ENCODE measurements at regions not wholly inside any gene's neighbourhood (a gene's known extent, or its start where the extent isn't known, plus 50 kb on each side); places are given as distances from the start of the nearest gene placed in this dataset.

GRCh38 chr13:106063591-106064313 is 471.7 kb downstream of the EFNB2 start:
- TF ChIP-seq CTCF (IDR thresholded peaks at IDR 0.05) (no peak), POLR2A (IDR thresholded peaks at IDR 0.05) (no peak)

Measured in lower leg skin (tissue), 3 donors.